Activated CD8-positive, alpha-beta memory T cell treated with anti-CD3 and anti-CD28 coated beads, Interleukin-2, amount 50 U/mL, for 1 hour (primary cell): ENCODE measurements at regions not wholly inside any gene's neighbourhood (a gene's known extent, or its start where the extent isn't known, plus 50 kb on each side); places are given as distances from the start of the nearest gene placed in this dataset.
"Not testable (repeated sequence)": the region's sequence is repeated elsewhere in the genome, so short reads cannot be mapped to it uniquely, and the experiment has no call there.

ENCODE experiments used
- DNase-seq: peaks from one replicate; pipeline ENCODE4 v3.0.0-alpha.2; 2020; ENCODE audit errors: extremely low read depth

GRCh38 chr13:44054525-44054924 lies 174.8 kb downstream of the LACC1 start:
- no peak for DNase-seq

- DNase-seq, result not testable (repeated sequence)
Measured at GRCh38 chr13:44055681-44056080, 176.0 kb downstream of the LACC1 start.

GRCh38 chr13:44058067-44058466 lies 178.4 kb downstream of the LACC1 start:
- DNase-seq, result no peak

GRCh38 chr13:44058624-44059215 lies 179.0 kb downstream of the LACC1 start:
- DNase-seq, result no peak

GRCh38 chr13:44061876-44062275 lies 182.2 kb downstream of the LACC1 start:
- DNase-seq, result no peak

- DNase-seq, result no peak
Measured at GRCh38 chr13:44063467-44063866, 183.8 kb downstream of the LACC1 start.

GRCh38 chr13:44063881-44064280 lies 184.2 kb downstream of the LACC1 start:
- DNase-seq, result no peak

GRCh38 chr13:44064357-44064756 lies 184.7 kb downstream of the LACC1 start:
- no peak for DNase-seq

GRCh38 chr13:44068169-44068568 lies 188.5 kb downstream of the LACC1 start:
- no peak for DNase-seq

GRCh38 chr13:44068737-44069136 lies 189.0 kb downstream of the LACC1 start:
- DNase-seq, result no peak

GRCh38 chr13:44072536-44072935 lies 192.8 kb downstream of the LACC1 start:
- no peak for DNase-seq

- DNase-seq, result no peak
Measured at GRCh38 chr13:44074611-44075010, 194.9 kb downstream of the LACC1 start.

- DNase-seq, result no peak
Measured at GRCh38 chr13:44075113-44075512, 195.4 kb downstream of the LACC1 start.

GRCh38 chr13:44078806-44079376 lies 199.2 kb downstream of the LACC1 start:
- DNase-seq, result no peak

GRCh38 chr13:44079413-44080205 lies 199.9 kb downstream of the LACC1 start:
- DNase-seq, result no peak

- DNase-seq, result no peak
Measured at GRCh38 chr13:44084146-44084545, 204.4 kb downstream of the LACC1 start.

- no peak for DNase-seq
Measured at GRCh38 chr13:44086389-44086788, 206.7 kb downstream of the LACC1 start.

- DNase-seq, result no peak
Measured at GRCh38 chr13:44088411-44088810, 208.7 kb downstream of the LACC1 start.

GRCh38 chr13:44088991-44089413 lies 209.3 kb downstream of the LACC1 start:
- no peak for DNase-seq

GRCh38 chr13:44089452-44089851 lies 209.7 kb downstream of the LACC1 start:
- DNase-seq, result no peak

GRCh38 chr13:44092078-44092970 lies 212.6 kb downstream of the LACC1 start:
- DNase-seq, result no peak
